RKO (cell line): ENCODE measurements at regions not wholly inside any gene's neighbourhood (a gene's known extent, or its start where the extent isn't known, plus 50 kb on each side); places are given as distances from the start of the nearest gene placed in this dataset.
"Not testable (repeated sequence)": the region's sequence is repeated elsewhere in the genome, so short reads cannot be mapped to it uniquely, and the experiment has no call there.

Experiments
- DNase-seq: peaks from one replicate; pipeline ENCODE4 v3.0.0-alpha.2; 2016; ENCODE audit warnings: low spot score

DNA sequence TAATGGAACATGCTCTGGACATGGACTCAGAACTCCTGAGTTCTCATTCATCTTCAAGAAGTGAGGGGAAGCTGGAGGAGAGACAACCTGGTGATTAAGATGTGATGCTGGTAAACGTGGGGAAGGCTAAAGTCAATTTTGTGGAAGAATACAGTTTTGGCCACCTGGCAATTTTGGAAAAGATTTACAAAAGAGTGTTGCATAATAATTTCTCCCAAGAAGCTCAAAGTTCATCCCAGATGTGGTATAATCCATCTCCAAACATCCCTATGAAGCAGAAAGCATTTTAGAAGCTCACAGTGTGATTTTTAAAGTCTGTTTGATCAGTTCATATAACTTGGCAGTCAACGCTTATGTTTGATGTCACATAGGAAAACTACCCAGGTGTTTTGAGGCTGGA lies 208.7 kb downstream of the LMX1A start:
- DNase-seq: no peak

DNA sequence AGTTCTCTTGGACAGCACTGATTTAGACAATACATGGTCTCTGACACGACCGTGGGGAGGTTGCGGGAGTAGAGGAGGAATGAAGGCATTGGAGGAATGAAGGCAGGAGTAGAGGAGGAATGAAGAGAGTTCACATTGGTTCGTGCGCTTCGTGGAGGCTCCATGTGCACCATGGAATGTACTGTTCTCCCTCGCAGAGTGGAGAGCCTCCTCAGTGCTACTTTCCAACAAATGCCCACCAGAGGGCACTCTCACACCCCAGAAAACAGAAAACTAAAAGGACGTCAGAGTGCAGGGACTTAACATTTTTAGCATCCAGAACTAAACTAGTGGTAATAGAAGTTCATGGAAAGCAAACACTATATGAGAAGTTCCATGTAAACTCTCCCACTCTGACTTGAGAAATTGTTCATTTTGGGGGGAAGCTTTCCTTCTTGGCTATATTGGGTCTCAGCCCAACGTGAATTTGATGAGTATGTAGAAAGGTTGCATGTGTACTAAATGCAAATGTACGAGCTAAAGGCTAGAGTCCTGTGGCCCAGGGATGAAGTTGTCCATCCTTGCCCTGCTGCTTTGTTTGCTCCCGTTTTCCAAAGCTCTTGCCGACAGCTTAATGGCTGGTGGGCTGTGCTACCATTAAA lies 211.6 kb downstream of the LMX1A start:
- peak; percentile 58 for DNase-seq

DNA sequence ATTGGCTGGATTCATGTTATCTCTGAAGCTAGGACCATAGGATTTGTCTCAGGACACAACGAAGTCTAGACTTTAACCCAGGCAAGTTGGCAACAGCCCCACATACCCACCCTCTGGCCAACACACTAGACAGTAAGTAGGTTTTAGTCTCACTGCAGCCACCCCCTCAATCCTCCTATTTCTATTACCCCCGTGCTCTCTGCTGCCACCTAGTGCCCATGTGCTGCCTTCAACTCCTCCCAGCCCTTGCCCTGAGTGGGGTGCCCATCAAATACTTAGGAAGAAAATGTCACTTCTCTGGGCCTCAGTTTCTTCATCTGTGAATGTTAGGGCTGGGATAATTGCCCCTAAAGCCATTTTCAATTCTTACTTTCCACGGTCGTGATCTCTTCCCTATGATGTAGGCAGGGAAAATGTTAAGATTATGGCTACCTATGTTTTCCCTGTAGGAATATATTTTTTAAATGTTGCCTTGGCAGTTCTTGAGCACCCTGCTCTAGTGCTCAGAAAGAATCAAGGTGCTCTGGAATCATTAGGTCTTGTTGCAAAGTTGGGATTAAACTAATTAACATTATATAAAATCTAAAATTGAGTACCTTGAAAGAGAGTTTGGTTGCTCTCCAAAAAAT lies 213.0 kb downstream of the LMX1A start:
- DNase-seq: no peak

DNA sequence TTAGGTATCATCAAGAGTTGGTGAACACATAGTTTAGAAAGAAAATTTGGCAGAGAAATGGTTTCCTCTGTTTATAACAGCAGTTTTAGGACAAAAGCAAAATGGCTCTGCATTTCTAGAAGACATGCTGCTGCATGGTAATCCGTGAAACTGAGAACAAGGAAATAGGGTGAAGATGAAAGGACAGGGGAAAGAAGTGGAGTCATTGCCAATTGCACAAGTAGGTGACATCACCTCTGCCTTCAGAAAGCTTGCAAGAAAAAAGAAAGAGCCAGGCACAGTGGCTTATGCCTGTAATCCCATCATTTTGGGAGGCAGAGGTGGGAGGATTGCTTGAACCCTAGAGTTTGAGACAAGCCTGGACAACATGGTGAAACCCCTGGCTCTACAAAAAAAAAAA lies 217.6 kb downstream of the LMX1A start:
- DNase-seq: no peak

DNA sequence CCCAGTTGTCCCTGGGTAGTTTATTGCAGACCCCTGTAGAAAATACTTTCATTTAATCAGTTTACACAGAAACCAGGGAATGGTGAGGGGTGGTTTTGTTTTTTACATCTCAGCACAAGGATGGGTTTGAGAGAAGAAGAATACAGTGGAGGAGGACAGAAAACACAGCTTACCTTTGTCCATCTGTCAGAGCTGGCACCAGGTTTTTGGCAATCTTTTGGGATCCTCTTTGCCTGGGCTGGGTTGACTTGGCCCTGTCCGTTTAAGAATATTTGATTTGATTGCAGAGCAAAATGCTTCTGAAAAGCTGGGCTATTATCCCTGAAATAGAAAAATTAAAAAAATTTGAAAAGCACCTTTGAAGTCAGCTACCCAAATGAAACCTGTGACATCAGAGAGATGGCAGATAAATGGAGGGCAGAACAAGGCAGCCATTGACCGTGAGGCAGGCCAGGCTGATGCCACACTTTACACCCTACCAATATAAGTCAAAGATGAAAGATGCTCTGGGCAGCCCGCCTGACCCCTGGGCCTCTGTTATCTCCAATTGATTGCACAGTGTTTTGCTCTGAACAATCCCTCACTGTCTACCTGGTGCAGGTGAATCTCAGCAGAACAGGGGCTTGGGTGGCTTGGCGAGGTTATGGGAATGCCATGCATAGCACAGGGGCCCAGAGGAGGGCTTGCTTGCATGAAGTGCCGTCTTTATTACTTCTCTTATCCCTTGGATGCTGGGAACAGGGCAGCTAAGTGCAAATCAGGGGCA lies 218.8 kb downstream of the LMX1A start:
- DNase-seq: no peak

DNA sequence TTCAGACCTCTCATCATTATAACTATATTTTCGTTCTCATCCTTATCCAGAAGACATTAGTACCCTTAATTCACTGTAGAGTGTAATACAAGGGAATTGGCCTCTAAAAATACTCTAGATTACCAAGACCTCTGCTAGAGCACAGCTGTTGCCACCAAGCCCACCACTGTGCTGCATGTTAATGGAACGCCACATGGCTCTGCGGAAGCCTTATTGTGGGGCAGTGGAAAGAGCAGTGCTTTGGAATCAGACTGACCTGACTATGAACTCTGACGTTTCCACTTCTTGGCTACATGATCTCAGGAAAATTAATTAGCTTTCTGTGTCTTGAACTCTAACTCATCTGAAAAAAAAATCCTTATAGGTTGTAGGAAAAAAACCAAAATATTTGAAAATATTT lies 222.1 kb downstream of the LMX1A start:
- DNase-seq: no peak

DNA sequence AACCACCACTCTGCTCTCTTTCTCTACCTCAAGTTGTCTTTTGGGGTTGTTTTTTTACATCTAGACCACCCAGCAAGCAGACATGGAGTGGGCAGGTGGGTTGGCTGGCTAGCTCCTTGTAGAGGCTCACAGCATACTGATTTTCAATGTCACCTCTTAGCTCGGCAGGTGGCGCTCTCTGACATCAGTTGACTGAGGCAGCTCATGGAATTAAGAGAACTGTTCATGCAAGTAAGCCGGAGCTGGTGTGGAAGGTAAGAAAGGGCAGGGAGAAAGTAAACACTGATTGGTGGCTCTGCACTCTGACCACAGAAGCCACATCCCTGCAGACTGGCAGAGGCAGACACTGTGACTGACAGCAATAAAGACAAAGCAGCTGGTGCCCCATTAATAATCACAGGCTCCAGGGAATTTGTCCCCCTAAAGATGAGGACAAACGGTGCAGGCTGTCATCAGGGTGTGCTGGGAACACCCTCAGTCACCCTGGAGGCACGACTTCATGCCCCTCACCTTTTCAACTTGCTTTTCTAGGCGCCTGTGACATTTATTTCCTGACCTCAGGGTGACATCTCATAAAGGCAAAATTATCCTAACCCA lies 226.8 kb downstream of the LMX1A start:
- DNase-seq: peak; percentile 47

DNA sequence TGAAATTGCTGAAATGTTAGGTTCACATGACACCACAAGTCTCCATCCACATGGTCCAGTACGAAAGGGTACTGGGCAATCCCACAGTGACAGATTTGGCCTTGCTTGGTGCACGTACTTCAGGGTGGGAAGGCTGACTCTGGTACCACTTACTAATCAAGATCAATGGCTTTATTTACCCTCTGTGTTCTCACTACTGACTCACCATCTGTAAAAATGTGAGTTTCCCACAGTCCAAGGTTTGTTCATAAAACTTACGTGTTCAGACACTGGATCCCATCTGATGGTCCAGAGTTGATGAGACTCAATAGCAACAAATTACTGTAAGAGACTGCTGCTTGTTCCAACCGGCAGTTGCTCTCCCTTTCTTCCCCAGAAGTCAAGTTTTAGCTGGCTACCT lies 231.7 kb downstream of the LMX1A start:
- DNase-seq: no peak

DNA sequence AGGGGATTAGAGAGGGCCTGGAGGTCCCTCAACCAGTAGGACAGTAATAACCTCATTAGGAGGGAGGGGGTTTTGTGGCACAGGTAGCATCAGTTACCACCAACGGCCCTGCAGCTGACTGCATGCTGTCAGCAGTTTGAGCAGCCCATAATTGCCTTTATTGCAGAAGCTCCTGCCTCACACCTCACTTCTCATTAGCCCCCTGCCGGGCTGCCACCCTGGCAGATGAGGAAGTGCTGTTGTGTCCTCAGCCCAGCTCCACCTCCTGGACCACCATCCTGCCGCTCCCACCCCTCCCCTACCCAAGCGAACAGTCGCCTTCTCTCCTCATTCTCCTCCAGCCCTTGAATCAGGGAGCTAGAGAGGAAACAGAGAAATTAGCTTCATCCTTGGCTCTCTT lies 237.4 kb downstream of the LMX1A start:
- DNase-seq: no peak

DNA sequence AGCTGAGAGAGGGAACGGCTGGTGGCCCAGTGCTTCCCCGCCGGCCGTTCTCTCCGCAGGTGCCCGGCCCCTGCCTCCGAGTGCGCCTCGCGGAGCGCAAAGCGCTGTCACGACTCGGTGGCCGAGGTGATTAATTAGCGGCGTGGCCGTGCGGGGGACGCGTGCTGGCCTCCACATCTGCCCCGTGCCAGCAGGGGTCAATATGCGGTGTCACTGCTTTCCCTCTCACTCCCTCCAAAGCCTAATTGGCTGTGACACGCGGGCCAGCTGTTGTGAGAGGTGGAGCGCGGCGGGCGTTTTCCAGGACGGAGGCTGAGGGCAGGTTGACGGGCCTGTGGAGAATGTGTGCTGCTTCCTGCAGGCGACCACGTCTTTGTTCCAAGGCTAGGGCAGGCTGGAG lies 239.0 kb downstream of the LMX1A start:
- DNase-seq: no peak

DNA sequence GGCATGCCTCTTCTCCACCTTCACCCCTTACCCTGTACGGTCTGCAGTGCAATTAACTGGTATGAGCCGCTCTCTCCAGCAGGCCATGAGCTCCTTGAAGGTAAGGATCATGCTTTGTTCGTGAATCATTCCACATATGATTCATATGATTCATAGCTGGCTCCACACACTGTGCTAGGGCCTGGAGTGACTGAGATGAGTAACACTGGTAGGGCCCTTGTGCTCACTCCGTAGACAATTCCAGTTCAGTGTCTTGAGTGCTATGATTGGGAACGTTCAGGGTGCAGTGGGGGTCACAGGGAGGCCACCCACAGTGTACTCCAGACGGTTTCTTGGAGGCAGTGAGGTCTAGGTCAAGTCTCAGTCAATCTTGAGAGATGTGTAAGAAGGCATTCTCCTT lies 239.8 kb downstream of the LMX1A start:
- peak; percentile 82 for DNase-seq

DNA sequence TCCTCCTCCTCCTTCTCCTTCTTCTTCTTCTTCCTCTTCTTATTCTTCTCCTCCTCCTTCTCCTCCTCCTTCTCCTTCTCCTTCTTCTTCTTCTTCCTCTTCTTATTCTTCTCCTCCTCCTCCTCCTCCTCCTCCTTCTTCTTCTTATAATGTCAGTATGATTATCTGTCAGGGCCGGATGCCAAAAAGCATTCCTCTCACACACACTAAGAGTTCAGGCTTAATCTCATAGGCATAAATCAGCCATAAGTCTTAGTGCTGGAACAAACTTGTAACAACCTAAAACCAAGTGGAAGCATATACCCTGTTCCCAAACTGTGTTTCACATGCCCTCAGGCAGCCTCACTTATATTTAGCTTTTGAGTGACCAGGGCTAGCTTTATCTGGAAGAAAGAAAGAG lies 240.3 kb downstream of the LMX1A start:
- DNase-seq: no peak

DNA sequence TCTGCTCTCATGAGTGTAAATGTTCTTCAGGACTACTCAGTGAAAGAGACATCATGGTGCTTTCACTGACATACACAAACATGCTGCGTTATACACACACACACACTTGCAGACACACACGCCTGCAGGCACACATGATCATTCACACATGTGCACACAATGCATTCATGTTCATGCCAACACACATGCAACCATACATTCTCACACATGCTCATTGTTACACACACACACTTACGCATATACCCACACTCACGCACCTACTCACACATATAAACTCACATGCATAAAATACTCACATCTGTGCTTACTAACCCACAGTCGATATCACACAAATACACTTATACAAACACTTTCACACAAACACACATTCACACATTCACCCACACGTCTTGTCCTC lies 241.6 kb downstream of the LMX1A start:
- DNase-seq: no peak

DNA sequence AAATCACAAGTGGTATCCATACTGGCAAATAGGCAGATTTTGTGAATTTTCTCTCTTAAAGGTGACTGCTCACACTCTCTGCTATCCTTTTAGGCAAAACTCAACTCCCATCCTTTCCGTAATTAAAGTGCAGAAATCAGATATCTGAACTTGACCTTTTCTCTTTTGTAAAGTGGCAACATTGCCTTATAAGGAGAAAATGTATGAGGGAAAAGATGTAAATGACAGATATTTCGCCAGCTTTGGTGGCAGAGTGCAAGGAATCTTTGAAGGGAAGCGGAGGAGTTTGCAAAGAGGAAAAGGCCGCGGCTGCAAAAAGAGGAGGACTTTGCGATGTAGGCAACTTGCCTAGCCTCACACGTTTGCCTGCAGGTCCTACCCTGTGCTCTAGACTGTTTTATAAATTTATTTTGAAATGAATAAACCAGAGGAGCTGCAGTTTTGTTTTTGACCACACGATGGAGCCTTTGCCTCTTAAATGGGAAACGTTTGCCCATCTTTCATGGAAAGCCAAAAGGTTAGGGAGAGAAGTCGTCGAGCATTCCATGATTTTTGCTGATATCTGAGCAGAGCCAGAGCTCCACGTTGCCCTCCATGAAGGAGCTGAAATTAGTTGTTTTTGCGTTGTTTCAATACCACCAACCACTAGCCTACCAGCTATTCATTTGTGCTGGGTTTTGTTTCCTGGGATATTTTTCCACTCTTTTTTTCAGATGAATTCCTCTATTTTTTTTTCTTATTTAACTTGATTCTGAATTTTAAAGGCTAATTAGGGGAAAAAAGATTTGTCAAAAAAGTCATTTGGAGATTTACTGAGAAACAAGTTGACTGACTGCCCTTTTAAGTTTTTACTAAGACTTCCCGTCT lies 242.3 kb downstream of the LMX1A start:
- peak; percentile 65 for DNase-seq

DNA sequence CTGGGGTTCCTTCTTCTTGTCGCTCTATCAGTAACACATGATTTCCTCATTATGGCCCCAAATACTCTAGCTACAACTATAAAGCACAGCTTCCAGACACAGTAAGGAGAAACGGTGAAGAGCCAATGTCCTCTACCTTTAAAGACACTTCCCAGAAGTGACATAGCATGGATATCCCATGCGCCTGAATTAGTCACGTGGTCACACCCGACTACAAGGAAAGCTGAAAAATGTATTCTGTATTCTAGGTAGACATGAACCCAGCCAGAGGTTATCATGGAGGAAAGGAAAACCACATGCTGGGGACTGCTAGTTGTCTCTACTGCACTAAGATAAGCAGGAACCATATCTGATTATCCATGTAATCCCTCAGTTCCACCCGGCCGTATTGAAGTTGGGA lies 244.3 kb downstream of the LMX1A start:
- DNase-seq: no peak

DNA sequence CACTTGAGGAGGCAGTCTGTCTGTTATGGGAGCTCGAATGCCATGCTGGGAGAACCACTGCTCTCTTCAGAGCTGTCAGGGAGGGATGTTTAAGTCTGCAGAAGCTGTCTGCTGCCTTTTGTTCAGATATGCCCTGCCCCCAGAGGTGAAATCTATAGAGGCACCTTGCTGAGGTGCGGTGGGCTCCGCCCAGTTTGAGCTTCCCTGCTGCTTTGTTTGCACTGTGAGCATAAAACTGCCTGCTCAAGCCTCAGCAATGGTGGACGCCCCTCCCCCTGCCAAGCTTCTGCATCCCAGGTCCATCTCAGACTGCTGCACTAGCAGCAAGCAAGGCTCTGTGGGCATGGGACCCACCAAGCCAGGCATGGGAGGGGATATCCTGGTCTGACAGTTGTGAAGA lies 247.5 kb downstream of the LMX1A start:
- no peak for DNase-seq

DNA sequence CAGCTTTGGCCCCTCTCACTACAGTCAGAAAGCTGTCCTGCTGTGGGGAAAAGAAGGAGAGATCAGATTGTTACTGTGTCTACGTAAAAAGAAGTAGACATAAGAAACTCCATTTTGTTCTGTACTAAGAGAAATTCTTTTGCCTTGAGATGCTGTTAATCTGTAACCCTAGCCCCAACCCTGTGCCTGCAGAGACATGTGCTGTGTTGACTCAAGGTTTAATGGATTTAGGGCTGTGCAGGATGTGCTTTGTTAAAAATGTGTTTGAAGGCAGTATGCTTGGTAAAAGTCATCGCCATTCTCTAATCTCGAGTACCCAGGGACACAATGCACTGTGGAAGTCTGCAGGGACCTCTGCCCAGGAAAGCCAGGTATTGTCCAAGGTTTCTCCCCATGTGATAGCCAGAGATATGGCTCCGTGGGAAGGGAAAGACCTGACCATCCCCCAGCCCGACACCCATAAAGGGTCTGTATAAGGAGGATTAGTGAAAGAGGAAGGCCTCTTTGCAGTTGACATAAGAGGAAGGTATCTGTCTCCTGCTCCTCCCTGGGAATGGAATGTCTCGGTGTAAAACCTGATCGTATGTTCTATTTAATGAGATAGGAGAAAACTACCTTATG lies 263.9 kb downstream of the LMX1A start:
- DNase-seq: not testable (repeated sequence)

DNA sequence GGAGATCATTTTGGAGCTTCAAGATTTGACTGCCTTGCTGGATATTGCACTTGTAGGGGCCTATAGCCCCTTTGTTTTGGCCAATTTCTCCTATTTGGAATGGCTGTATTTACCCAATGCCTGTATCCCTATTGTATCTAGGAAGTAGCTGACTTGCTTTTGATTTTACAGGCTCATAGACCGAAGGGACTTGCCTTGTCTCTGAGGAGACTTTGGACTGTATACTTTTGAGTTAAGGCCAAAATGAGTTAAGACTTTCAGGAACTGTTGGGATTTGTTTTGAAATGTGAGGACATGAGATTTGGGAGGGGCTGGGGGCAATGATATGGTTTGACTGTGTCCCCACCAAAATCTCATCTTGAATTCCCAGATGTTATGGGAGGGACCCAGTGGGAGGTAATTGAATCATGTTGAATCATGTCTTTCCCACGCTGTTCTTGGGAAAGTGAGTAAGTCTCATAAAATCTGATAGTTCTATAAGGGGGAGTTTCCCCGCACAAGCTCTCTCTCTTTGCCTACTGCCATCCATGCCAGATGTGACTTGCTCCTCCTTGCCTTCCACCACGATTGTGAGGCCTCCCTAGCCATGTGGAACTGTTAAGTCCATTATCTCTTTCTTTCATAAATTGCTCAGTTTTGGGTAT lies 276.1 kb downstream of the LMX1A start:
- DNase-seq: no peak

DNA sequence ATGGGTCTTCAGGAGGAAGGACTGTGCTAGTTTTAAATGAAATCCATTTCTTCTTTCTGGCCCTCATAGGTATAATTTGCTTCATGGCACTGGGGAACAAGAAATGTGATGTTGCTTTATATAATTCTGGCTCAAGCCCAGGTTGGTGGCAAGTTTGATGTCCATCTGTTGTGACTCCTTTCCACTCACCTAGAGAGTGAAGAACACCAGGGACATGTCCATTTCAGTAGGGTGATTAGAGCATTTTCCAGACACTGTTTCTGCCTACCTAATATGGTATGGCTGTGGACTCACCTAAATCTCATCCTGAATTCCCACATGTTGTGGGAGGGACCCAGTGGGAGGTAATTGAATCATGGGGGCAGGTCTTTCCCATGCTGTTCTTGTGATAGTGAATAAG lies 278.1 kb downstream of the LMX1A start:
- no peak for DNase-seq

DNA sequence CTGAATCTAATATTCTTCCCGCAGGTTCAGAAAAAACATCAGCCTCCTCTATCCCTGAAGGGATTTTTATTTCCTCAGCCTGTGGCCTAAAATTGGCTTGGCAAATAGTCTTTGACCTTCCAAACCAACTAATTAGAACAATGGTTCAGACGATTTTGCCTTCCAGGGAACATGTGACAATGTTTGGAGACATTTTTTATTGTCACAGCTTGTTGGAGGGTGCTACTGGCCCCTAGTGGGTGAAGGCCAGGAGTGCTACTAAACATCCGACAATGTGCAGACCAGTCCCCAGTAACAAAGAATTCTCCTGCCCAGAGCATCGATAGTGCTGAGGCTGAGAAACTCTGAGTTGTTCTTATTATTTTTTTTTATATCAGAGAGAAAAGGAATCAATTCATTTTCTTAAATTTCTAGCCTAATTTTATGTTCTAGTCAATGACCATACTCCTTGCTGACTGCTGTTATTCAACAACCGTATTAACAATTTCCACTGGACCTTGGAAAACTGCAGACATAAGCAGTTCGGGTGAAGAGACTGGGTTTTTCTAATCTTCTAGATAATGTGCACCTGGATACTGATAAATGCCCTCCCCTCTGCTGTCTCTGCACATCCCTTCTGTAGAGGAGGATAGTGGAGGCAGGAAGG lies 280.7 kb downstream of the LMX1A start:
- peak; percentile 26 for DNase-seq
